ENCODE measurements at regions not wholly inside any gene's neighbourhood (a gene's known extent, or its start where the extent isn't known, plus 50 kb on each side); places are given as distances from the start of the nearest gene placed in this dataset.
"Not testable (repeated sequence)": the region's sequence is repeated elsewhere in the genome, so short reads cannot be mapped to it uniquely, and the experiment has no call there.

- no peak for DNase-seq
These were observed 85.5 kb downstream of the APIP start for GRCh38 chr11:34830648-34831047.

DNA sequence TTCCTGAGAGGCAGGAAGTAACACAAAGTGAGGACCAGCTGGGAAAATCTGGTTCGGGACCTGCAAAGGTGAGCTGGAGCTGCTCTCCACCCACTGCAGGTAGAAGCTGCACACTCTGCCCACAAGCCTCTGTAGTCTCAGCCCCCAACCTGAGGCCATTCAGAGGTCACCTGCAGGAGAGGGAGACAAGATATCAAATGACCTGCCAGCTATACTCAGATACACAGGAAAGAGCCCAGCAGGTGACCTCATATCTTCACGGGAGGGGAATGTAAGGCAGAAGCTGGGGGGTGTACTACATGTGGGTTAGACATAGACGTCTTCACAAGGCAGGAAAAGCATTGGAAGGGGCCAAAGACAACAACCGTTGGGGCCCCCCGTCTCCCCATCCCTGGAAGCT is 86.1 kb downstream of the APIP start:
- DNase-seq, result no peak

GRCh38 chr11:34827228-34827627 is 89.0 kb downstream of the APIP start:
- DNase-seq, result no peak

- no peak for DNase-seq
These were observed 89.8 kb downstream of the APIP start for GRCh38 chr11:34826384-34826726.

DNA sequence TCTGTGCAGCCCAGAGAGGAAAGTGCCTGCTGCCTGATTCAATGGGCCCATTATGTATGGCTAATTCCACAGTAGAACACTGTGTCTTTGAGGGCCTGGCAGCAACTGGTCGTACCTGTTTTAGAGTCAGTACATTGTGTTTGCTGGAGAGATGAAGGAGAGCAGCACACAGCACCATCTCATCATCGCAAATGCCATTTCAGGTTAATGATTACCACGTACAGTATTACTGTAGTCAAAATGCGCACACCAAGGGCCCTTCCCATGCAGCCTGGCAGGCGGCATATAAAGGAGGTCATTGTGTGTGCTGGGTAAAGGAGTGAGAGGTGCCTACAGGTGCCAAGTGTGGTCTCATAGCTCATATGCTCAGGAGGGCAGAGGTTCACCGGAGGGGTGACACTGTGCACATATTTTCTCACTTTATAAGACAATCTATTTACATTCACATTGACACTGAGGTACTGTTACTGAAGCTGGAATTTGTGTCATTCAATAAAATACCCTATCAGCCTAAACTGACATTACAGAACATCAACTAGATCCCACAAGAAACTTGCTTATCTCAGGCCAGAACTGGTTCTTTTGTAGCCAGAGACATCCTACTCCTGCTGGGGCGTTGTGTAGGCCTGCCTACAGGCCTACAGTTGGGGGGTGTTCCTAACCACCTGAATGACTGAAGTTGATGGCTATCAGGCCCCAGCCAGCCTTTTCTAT is 90.4 kb downstream of the APIP start:
- no peak for DNase-seq

DNA sequence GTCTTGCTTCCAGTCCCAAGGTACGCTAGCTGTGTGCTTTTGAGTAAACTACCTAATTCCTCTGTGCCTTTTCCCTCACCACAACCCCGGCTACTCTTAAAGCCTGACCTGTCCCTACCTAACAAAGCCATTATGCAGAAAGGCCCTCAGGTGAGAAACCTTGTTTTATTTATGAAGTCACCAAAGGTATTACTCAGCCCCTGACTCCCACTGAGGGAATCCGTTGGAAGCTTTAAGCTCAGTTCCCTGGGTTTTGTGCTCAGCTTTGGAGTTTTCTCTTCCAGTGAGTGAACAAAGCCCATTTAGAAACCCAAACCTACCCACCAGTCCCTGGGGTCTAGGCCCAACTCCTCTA is 90.9 kb downstream of the APIP start:
- no peak for DNase-seq

DNA sequence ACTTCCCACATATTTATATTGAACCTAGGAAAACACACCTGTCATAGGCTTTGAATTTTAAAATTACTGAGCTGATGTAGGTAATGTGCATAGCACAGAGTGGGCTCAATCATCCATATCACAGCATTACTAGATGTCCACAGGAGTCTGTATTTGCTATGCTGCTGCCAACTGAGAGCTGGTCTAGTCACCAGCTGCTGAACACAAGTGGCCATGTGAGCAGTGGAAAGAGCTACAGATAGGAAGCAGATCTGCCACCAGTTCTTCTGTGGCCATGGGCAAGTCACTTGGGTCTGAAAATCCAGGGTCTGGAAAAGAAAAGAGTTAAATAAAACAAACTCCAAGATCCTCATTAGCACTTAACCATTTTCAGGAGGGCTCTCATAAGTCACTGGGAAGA is 91.8 kb downstream of the APIP start:
- no peak for DNase-seq

GRCh38 chr11:34823639-34824038 is 92.5 kb downstream of the APIP start:
- DNase-seq, result no peak

- no peak for DNase-seq
These were observed 93.0 kb downstream of the APIP start for GRCh38 chr11:34823197-34823596.

DNA sequence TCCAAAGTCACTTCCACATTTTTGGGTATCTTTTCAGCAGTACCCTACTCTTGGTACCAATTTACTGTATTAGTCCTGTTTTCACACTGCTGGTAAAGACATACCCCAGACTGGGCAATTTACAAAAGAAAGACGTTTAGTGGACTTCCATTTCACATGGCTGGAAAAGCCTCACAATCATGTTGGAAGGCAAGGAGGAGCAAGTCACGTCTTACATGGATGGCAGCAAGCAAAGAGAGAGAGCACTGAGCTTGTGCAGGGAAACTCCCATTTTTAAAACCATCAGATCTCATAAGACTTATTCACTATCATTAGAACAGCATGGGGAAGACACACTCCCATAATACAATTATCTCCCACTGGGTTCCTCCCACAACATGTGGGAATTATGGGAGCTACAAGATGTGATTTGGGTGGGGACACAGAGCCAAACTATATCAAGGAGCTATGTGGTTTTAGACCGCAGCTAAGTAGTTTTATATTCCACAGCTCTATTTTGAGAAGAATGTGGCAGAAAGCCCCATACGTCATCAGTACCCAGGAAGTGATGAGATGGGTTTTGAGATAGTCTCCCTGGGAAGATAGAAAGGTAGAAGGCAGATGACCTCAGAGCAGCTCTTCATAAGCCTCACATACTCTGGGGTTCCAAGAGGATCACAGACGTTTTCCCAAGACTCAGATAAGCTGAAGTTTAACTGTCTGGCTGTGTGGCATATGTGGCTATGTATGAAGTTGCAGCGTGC is 96.3 kb downstream of the APIP start:
- no peak for DNase-seq

- not testable (repeated sequence) for DNase-seq
These were observed 98.4 kb downstream of the APIP start for GRCh38 chr11:34817812-34818211.

DNA sequence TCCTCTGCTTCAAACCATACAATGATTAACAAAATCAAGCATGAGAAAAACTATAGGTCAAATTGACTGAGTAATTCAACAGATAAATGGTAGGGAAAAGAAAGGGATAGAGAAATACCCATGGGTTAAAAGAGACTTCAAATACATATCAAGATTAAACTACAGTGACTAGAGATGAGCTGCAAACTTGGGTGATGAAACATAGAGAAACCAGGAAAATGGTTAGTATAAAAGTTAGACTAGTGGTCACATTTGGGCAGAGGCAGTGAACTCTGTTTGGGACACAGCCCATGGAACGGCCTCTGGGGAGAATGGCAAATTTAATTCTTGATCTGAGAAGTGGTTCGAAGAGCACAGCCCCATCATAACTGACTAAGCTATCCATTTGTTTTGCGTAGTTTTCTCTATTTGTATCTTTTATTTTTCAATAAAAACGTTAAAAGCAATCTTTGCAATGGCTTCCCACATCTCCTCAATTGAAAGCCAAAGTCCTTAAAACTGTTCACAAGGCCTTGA is 99.4 kb downstream of the APIP start:
- DNase-seq, result no peak

DNA sequence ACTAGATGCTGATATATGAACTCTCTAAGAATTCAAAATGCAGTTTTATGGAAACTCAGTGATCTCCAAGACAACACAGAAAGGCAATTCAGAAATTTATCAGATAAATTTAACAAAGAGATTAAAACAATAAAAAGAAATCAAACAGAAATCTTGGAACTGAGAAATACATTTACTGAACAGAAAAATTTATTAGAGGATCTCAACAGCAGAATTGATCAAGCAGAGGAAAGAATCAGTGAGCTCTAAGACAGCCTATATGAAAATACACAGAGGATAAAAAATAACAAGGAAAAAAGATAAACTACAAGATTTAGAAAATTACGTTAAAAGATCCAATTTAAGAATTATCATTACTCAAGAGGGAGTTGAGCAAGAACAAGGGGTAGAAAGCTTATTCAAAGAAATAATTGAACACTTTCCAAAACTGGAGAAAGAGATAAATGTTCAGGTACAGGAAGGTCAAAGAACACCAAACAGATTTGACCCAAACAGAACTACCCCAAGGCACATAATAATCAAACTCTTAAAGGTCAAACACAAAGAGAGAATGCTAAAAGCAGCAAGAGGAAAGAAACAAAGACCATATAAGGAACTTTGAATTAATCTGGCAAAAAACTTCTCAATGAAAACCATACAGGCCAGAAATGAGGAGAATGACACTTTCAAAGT is 103.1 kb downstream of the APIP start:
- DNase-seq, result no peak

DNA sequence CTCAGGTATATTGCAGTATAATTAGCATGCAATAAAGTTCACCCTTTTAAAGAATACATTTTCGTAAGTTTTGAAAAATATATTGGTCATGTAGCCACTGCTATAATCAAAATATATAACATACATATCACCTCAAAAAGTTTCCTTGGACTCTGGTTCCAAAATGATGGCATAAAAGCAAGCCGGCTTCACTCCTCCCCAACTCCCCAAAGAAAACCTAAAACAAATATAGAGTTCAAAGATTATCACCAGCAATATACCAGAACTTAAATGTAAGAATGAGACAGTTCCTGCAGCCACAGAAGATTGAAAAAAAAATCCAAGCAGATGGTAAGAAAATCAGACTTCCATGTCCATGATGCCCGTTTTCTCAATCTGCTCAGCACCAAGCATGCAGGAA is 104.3 kb downstream of the APIP start:
- no peak for DNase-seq

DNA sequence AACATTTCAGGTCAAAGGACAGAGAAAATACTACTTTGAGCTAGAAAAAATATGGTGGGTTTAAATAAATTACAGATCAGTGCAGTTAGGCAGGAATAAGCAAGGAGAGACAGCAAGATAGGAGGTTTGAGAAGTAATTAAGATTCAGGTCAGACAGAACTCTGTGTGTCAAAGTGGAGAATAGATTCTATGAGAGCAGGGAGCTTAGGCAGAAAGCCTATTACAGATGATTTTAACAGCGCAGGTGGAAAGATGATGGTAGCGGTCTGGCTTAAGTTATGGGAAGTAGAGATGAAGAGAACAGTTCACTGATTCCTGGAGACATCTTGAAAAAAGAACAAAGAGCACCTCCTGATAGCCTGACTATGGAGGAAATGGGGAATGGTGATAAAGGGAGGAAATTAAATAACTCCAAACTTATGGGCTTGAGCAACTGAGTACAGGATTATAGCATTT is 106.0 kb downstream of the APIP start:
- no peak for DNase-seq

- no peak for DNase-seq
These were observed 106.7 kb downstream of the APIP start for GRCh38 chr11:34809191-34810106.

DNA sequence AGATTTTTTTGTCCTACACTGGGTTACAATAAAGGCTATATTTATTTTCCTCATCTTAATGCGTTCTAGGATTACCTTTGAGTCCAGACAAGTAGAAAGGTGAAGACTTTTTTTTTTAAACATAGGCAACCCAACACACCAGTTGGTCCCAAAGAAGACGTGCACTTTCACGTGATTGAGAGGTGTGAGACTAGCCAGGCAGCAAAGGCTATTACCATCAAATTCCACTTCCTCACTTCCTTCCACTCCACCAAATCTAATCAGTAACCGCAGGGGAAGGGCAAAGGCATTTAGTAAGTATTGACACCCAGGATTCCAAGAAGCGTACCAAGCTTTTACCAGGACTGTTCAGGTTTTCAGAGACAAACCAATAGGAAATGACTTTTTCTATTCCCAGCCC is 109.3 kb downstream of the APIP start:
- DNase-seq, result no peak

GRCh38 chr11:34805937-34806336 is 110.2 kb downstream of the APIP start:
- no peak for DNase-seq

- no peak for DNase-seq
These were observed 116.3 kb downstream of the APIP start for GRCh38 chr11:34799848-34800247.

DNA sequence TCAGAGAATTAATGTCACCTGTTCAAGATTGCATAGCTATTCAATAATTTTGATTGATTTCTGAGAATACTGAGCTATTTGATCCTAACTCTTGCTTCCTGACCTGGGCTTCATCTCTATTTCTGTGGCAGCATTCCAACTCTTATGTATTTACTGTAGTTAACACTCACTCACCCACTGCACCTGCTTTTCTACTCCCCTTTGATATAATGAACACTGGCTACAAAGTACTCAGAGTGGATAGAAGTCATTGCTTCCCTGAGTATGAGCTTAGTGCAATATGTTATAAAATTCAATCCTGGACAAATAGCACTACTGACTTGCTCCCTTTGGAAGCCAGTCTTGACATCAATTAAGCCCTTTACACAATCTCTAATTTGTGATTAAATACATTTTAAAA is 117.2 kb downstream of the APIP start:
- no peak for DNase-seq

DNA sequence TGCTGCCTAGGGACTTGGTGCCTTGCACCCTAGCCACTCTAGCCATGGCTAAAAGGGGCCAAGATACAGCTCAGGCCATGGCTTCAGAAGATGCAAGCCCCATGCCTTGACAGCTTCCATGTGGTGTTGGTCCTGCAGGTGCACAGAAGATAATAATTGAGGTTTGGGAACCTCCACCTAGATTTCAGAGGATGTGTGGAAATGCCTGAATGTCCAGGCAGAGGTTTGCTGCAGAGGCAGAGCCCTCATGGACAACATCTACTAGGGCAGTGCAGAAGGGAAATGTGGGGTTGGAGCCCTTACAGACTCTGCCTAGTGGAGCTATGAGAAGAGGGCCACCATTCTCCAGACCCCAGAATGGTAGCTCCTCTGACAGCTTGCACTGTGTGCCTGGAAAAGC is 118.7 kb downstream of the APIP start:
- DNase-seq, result not testable (repeated sequence)

DNA sequence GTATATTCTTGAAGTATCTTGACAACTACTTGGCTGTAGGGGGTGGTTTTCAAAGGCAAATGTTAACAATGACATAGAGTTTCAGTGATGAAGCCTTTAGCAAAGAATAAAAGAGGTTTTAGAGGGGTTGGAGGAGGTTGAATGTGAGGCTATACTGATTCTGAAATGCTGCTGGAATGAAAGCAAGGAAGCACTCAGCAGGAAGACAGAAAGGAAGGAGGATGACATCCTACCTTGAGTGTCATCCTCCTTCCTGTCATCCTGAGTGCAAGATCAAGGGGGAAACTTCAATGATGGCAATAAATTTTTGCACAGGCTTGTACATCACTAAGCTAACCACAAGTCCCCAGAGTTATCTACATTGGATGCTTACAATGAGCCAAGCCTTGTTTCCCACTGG is 120.5 kb downstream of the APIP start:
- DNase-seq, result no peak

- DNase-seq, result no peak
These were observed 121.5 kb downstream of the APIP start for GRCh38 chr11:34794696-34795095.
